BJ (cell line): ENCODE measurements at regions not wholly inside any gene's neighbourhood (a gene's known extent, or its start where the extent isn't known, plus 50 kb on each side); places are given as distances from the start of the nearest gene placed in this dataset.

ENCODE experiments used
- CTCF ChIA-PET: fragments of 350-600 bp; formaldehyde crosslinking; extraction: SDS; loops from one replicate; lab custom pipeline; 2021; ENCODE audit warnings: antibody characterized with exemption, inconsistent platforms; lab: Yijun Ruan, JAX
- POLR2A ChIA-PET: fragments of 300-600 bp; sonication (Branson Sonifier 250); formaldehyde crosslinking; extraction: SDS; loops from one replicate; lab custom pipeline; 2021; ENCODE audit warnings: antibody characterized with exemption; lab: Charles Lee
- DNase-seq: peaks from one replicate; pipeline ENCODE4 v3.0.0-alpha.2; 2011; ENCODE audit warnings: low read depth
- H3K27me3 ChIP-seq: 2 replicates; pipeline ENCODE4 v1.6.0; 2011; ENCODE audit warnings: low read length; ENCODE audit not compliant: control insufficient read depth, insufficient read depth
- H3K36me3 ChIP-seq: 2 replicates; pipeline ENCODE4 v1.5.1; 2011; ENCODE audit warnings: low read length; ENCODE audit not compliant: control insufficient read depth, insufficient read depth
- H3K4me3 ChIP-seq: 2 replicates; pipeline ENCODE4 v1.5.1; 2011; ENCODE audit warnings: low read depth, mild to moderate bottlenecking, control low read depth, low read length
- TF ChIP-seq, protein P1 (sequence below): IDR thresholded peaks from 2 replicates; pipeline ENCODE4 v1.5.1; 2011; ENCODE audit warnings: low read depth, mild to moderate bottlenecking, control low read depth, inconsistent platforms, low read length, moderate library complexity; ENCODE audit not compliant: insufficient read depth

DNA sequence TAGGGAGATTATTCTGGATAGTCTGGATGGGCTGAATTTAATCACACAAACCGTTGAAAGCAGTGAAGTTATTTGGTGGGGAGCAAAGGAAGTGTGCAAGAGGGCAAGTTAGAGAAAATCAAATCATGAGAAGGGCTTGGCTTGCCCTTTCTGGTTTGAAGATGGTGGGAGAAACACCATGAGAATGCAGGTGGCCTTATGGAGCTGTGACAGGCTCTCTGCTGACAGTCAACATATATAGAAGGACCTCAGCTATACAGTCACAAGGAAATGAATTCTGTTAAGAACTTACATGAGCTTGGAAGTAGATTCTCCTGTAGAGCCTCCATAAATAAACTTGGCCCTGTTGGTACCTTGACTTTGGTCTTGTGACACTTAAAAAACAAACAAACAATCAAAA is 72.3 kb downstream of the GMNC start:
- no peaks in the 10 kb centered on the region for H3K36me3 ChIP-seq
- TF ChIP-seq, protein P1, sequence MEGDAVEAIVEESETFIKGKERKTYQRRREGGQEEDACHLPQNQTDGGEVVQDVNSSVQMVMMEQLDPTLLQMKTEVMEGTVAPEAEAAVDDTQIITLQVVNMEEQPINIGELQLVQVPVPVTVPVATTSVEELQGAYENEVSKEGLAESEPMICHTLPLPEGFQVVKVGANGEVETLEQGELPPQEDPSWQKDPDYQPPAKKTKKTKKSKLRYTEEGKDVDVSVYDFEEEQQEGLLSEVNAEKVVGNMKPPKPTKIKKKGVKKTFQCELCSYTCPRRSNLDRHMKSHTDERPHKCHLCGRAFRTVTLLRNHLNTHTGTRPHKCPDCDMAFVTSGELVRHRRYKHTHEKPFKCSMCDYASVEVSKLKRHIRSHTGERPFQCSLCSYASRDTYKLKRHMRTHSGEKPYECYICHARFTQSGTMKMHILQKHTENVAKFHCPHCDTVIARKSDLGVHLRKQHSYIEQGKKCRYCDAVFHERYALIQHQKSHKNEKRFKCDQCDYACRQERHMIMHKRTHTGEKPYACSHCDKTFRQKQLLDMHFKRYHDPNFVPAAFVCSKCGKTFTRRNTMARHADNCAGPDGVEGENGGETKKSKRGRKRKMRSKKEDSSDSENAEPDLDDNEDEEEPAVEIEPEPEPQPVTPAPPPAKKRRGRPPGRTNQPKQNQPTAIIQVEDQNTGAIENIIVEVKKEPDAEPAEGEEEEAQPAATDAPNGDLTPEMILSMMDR: no peak
- H3K4me3 ChIP-seq: no peak overlapping the region
- ChIA-PET POLR2A (no interaction called here), CTCF (no interaction called here)
- H3K27me3 ChIP-seq: no peaks in the 10 kb centered on the region
- no peak for DNase-seq

DNA sequence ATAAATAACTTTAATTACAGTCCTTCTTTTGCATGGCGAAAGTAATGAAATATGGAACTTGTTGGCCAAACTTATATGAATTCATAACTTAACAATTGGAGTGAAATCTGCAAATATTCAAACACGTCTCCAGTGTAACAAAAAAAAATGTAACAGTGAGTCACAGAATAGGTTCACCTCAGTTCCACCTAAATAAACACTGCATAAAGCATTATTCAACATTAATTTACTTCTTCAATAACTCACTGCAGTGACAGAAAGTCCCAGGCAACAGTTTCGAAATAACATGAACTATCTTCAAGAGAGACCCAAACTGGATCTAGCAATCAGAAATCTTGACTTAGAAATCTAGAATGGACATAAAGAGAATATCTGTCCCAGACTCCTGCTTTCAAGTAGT is 75.6 kb downstream of the GMNC start:
- TF ChIP-seq, protein P1: no peak
- no peaks in the 10 kb centered on the region for H3K36me3 ChIP-seq
- POLR2A ChIA-PET: no interaction called here
- no peak overlapping the region for H3K4me3 ChIP-seq
- no peaks in the 10 kb centered on the region for H3K27me3 ChIP-seq
- no peak for DNase-seq
- CTCF ChIA-PET: no interaction called here

DNA sequence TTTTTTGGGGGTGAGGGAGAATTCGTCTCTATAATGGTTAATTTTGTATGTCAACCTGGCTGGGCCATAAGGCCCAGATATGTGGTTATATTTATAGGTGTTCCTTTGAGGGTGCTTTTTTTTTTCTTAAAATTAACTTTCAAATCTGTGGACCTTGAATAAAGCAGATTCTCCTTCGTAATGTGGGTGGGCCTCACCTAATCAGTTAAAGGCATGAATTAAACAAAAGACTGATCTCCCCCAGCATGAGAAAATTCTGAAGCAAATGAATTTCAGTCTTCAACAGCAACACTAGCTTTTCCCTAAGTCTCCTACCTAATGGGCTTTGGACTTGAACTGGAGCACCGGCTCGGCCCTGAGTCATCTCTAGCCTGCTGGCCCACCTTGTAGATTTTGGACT is 77.4 kb downstream of the GMNC start:
- ChIA-PET CTCF (no interaction called here), POLR2A (no interaction called here)
- Histone ChIP-seq H3K4me3 (no peak overlapping the region), H3K27me3 (no peaks in the 10 kb centered on the region), H3K36me3 (no peaks in the 10 kb centered on the region)
- DNase-seq: no peak
- TF ChIP-seq, protein P1: no peak

DNA sequence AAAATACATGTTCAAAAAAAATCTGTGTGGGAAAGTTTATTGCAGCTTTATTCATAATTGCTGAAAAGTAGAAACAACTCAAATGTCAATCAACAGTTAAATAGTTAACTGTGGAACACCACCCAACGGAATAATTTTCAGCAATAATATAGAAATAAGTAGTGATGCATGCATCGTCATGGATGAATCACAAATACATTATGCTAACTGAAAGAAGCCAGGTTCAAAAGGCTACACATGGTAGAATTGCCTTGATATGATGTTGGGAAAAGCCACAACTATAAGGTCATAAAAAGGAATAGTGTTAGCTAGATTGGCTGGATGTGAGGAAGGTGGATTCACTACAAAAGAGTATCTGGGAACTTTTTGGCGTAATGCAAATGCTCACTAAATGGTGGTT is 82.0 kb downstream of the GMNC start:
- H3K36me3 ChIP-seq: no peaks in the 10 kb centered on the region
- ChIA-PET POLR2A (no interaction called here), CTCF (no interaction called here)
- no peak for DNase-seq
- TF ChIP-seq, protein P1: no peak
- no peak overlapping the region for H3K4me3 ChIP-seq
- H3K27me3 ChIP-seq: no peaks in the 10 kb centered on the region

DNA sequence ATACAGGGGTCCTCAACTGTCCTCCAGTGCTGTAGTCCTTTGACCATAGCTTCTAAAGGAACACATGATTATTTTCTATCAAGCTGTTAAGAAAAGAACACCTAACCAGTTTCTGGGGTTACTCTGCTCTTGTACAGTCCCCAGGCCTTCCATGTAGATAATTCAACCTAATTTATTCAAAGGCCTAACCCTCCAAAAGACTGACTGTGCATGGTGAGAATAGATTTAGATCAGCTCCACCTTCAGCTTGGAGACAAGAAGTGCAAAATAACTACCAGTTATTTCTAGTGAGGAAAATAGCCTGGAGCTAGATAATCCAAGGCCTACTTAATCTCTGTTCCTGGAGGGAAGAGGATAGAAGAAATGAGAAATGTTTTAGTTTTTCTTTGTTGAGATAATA is 87.9 kb downstream of the GMNC start:
- H3K4me3 ChIP-seq: no peak overlapping the region
- H3K27me3 ChIP-seq: no peaks in the 10 kb centered on the region
- DNase-seq: no peak
- ChIA-PET POLR2A (no interaction called here), CTCF (interaction anchor here (1.3 kb wide), 1 partner anchor 10 kb away, joined by 3 read pairs; no protein-coding TSS in a partner anchor)
- no peaks in the 10 kb centered on the region for H3K36me3 ChIP-seq
- TF ChIP-seq, protein P1: no peak
